CD14-positive monocyte (primary cell): ENCODE measurements at regions not wholly inside any gene's neighbourhood (a gene's known extent, or its start where the extent isn't known, plus 50 kb on each side); places are given as distances from the start of the nearest gene placed in this dataset.
"Not testable (repeated sequence)": the region's sequence is repeated elsewhere in the genome, so short reads cannot be mapped to it uniquely, and the experiment has no call there.

Experiments used
- DNase-seq, 3 donors: peaks; one replicate each; pipeline ENCODE4 v3.0.0-alpha.2; 2011 to 2022
- H2AFZ ChIP-seq: 2 replicates; pipeline ENCODE4 v1.6.0; 2012; ENCODE audit warnings: mild to moderate bottlenecking, low read depth, low read length, inconsistent platforms; ENCODE audit not compliant: insufficient read depth, poor library complexity, severe bottlenecking
- H3K27ac ChIP-seq, 2 donors: 1 replicate in 1 of 2; 2 replicates in 1 of 2; pipeline ENCODE4 v1.5.1; 2012 to 2013; ENCODE audit warnings: low read length in 2 of 2, control low read depth in 1 of 2, inconsistent platforms in 1 of 2, low read depth in 1 of 2, mild to moderate bottlenecking in 1 of 2
- H3K27me3 ChIP-seq, 2 donors: one replicate each; pipeline versions ENCODE4 v1.6.0 to v1.6.1; 2011 to 2013; ENCODE audit warnings: low read length in 2 of 2; ENCODE audit not compliant: control insufficient read depth in 2 of 2, insufficient read depth in 2 of 2
- H3K36me3 ChIP-seq, 2 donors: replicated peaks in 1 of 2; 1 replicate in 1 of 2; 2 replicates in 1 of 2; pipeline versions ENCODE4 v1.5.1 to v1.6.1; 2012 to 2013; ENCODE audit warnings: low read length in 2 of 2, control low read depth in 1 of 2, inconsistent platforms in 1 of 2, mild to moderate bottlenecking in 1 of 2; ENCODE audit not compliant: insufficient read depth in 2 of 2, control insufficient read depth in 1 of 2
- H3K4me1 ChIP-seq, 2 donors: 1 replicate in 1 of 2; 2 replicates in 1 of 2; pipeline versions ENCODE4 v1.5.1 to v1.6.1; 2012 to 2013; ENCODE audit warnings: low read length in 2 of 2, control low read depth in 1 of 2, inconsistent platforms in 1 of 2, mild to moderate bottlenecking in 1 of 2, moderate library complexity in 1 of 2; ENCODE audit not compliant: insufficient read depth in 2 of 2, control insufficient read depth in 1 of 2
- H3K4me2 ChIP-seq: replicated peaks from 2 replicates; pipeline ENCODE3; 2012; ENCODE audit warnings: low read length, moderate library complexity, mild to moderate bottlenecking; ENCODE audit not compliant: poor library complexity, severe bottlenecking; ENCODE audit errors: extremely low read depth
- H3K4me3 ChIP-seq, 3 experiments: fragments of 200-600 bp in 1 of 3; sonication (generic) in 1 of 3; replicated peaks in 1 of 3; 1 replicate in 2 of 3; 2 replicates in 1 of 3; pipeline ENCODE4 v1.5.1; 2011 to 2013; ENCODE audit warnings: low read length in 3 of 3, mild to moderate bottlenecking in 3 of 3, control low read depth in 2 of 3, low read depth in 2 of 3, inconsistent platforms in 1 of 3, moderate library complexity in 1 of 3
- H3K79me2 ChIP-seq: 2 replicates; pipeline ENCODE4 v1.6.0; 2012; ENCODE audit warnings: mild to moderate bottlenecking, control low read depth, inconsistent platforms, low read length, moderate library complexity; ENCODE audit not compliant: insufficient read depth
- H3K9ac ChIP-seq: 2 replicates; pipeline ENCODE4 v1.6.0; 2017; ENCODE audit warnings: low read length, mild to moderate bottlenecking; ENCODE audit not compliant: insufficient read depth, poor library complexity, severe bottlenecking
- H3K9me3 ChIP-seq, 2 donors: replicated peaks in 1 of 2; 1 replicate in 1 of 2; 2 replicates in 1 of 2; pipeline versions ENCODE4 v1.5.1 to v1.6.1; 2012 to 2013; ENCODE audit warnings: low read length in 2 of 2, control low read depth in 1 of 2; ENCODE audit not compliant: control insufficient read depth in 1 of 2, insufficient read depth in 1 of 2
- H4K20me1 ChIP-seq: 2 replicates; pipeline ENCODE4 v1.6.0; 2012; ENCODE audit warnings: mild to moderate bottlenecking, low read length, control low read depth, moderate library complexity; ENCODE audit not compliant: insufficient read depth
- H3K27ac Mint-ChIP-seq, 7 donors: one replicate each; pipeline ENCODE4 v1.8.0; 2020; ENCODE audit warnings: mild to moderate bottlenecking in 7 of 7, mixed read lengths in 7 of 7, moderate library complexity in 6 of 7, inconsistent platforms in 2 of 7
- H3K27me3 Mint-ChIP-seq, 3 donors: one replicate each; pipeline ENCODE4 v1.8.0; 2021 to 2022; ENCODE audit warnings: low read depth in 3 of 3, mild to moderate bottlenecking in 3 of 3, mixed read lengths in 3 of 3, moderate library complexity in 3 of 3, inconsistent platforms in 1 of 3
- H3K36me3 Mint-ChIP-seq, 2 donors: one replicate each; pipeline ENCODE4 v1.8.0; 2020; ENCODE audit warnings: mixed read lengths in 2 of 2, inconsistent platforms in 1 of 2, mild to moderate bottlenecking in 1 of 2
- H3K4me1 Mint-ChIP-seq: one replicate; pipeline ENCODE4 v1.8.0; 2020; ENCODE audit warnings: mild to moderate bottlenecking, mixed read lengths
- H3K4me3 Mint-ChIP-seq, 2 donors: one replicate each; pipeline ENCODE4 v1.8.0; 2020; ENCODE audit warnings: mild to moderate bottlenecking in 2 of 2, mixed read lengths in 2 of 2, moderate library complexity in 1 of 2
- H3K9me3 Mint-ChIP-seq, 7 donors: one replicate each; pipeline ENCODE4 v1.8.0; 2020 to 2022; ENCODE audit warnings: mixed read lengths in 7 of 7, mild to moderate bottlenecking in 6 of 7, moderate library complexity in 6 of 7, inconsistent platforms in 2 of 7
- WGBS: methylation state at CpG from one replicate; pipeline ENCODE4 v1.1.5; 2013; ENCODE audit warnings: missing lambda C conversion rate; ENCODE audit not compliant: insufficient coverage; 5-methylcytosine and 5-hydroxymethylcytosine counted together
- intact Hi-C, 2 donors: fragments of 100-400 bp; cut with micrococcal nuclease; formaldehyde crosslinking; loops; one replicate each; pipeline versions ENCODE4 v1.15.0 to v1.15.1; 2023
- TF ChIP-seq, protein P1 (sequence below): fragments of 200-600 bp; IDR thresholded peaks from one replicate; pipeline ENCODE4 v1.8.0; 2022; ENCODE audit warnings: antibody characterized with exemption, mild to moderate bottlenecking

DNA sequence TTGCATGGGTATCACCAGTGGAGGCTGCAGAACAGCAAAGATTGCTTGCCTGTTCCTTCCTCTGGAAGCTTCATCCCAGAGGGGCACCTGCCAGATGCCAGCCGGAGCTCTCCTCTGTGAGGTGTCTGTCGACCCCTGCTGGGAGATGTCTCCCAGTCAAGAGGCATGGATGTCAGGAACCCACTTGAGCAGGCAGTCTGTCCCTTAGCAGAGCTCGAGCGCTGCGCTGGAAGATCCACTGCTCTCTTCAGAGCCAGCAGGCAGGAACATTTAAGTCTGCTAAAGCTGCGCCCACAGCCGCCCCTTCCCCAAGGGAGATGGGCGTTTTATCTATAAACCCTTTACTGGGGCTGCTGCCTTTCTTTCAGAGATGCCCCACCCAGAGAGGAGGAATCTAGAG is 126.3 kb upstream of the ST6GALNAC5 start:
- H3K27me3 Mint-ChIP-seq, H3K9ac ChIP-seq, intact Hi-C loops, H3K27ac ChIP-seq, H3K27me3 ChIP-seq, H3K4me1 Mint-ChIP-seq, H3K4me3 ChIP-seq, H3K4me1 ChIP-seq, H3K4me3 Mint-ChIP-seq, H4K20me1 ChIP-seq, H3K27ac Mint-ChIP-seq, H3K36me3 ChIP-seq, H3K4me2 ChIP-seq, DNase-seq, H3K36me3 Mint-ChIP-seq, H3K79me2 ChIP-seq, H2AFZ ChIP-seq: not testable (repeated sequence)
- peaks cover 7 to 25% (median 24%) of the 10 kb centered on the region in 7 donors for H3K9me3 Mint-ChIP-seq
- WGBS = over 99% methylated on average over 8 of the region's 8 CpGs
- peaks cover 3 to 16% of the 10 kb centered on the region in 2 donors for H3K9me3 ChIP-seq

DNA sequence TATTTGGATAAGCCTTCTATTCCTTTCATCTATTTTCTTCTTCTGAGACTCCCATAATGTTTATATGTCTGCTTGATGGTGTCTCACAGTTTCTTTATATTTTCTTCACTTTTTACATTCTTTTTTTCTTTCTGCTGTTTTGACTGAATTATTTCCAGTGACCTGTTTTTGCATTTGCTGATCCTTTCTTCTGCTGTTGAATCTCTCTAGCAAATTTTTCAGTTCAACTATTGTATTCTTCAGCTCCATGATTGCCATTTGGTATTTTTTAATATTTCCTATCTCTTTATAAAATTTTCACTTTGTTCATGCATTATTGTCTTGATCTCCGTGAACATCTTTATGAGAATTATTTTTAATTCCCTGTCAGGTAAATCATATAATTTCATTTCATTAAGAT is 122.3 kb upstream of the ST6GALNAC5 start:
- Mint-ChIP-seq H3K4me1 (no peaks in the 10 kb centered on the region), H3K27me3 (peaks cover 0 to 5% (median 1%) of the 10 kb centered on the region in 3 donors), H3K36me3 (no peaks in the 10 kb centered on the region), H3K9me3 (peaks cover 2 to 20% (median 16%) of the 10 kb centered on the region in 7 donors), H3K27ac (no peak overlapping the region), H3K4me3 (no peak overlapping the region)
- H4K20me1 ChIP-seq = no peaks in the 10 kb centered on the region
- intact Hi-C loops = no loop called here
- no peaks in the 10 kb centered on the region for H3K79me2 ChIP-seq
- WGBS = no CpG with 5 or more reads among the region's 1 CpG
- no peak overlapping the region for H2AFZ ChIP-seq
- TF ChIP-seq, protein P1, sequence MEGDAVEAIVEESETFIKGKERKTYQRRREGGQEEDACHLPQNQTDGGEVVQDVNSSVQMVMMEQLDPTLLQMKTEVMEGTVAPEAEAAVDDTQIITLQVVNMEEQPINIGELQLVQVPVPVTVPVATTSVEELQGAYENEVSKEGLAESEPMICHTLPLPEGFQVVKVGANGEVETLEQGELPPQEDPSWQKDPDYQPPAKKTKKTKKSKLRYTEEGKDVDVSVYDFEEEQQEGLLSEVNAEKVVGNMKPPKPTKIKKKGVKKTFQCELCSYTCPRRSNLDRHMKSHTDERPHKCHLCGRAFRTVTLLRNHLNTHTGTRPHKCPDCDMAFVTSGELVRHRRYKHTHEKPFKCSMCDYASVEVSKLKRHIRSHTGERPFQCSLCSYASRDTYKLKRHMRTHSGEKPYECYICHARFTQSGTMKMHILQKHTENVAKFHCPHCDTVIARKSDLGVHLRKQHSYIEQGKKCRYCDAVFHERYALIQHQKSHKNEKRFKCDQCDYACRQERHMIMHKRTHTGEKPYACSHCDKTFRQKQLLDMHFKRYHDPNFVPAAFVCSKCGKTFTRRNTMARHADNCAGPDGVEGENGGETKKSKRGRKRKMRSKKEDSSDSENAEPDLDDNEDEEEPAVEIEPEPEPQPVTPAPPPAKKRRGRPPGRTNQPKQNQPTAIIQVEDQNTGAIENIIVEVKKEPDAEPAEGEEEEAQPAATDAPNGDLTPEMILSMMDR = no peak
- DNase-seq = no peak
- no peak overlapping the region for H3K4me2 ChIP-seq
- H3K4me3 ChIP-seq = no peak overlapping the region
- peaks cover 13 to 16% of the 10 kb centered on the region in 2 donors for H3K9me3 ChIP-seq
- H3K9ac ChIP-seq = no peak overlapping the region
- no peak overlapping the region for H3K27ac ChIP-seq
- H3K36me3 ChIP-seq = no peaks in the 10 kb centered on the region
- H3K27me3 ChIP-seq = no peaks in the 10 kb centered on the region
- H3K4me1 ChIP-seq = no peaks in the 10 kb centered on the region
